ENCODE measurements at regions not wholly inside any gene's neighbourhood (a gene's known extent, or its start where the extent isn't known, plus 50 kb on each side); places are given as distances from the start of the nearest gene placed in this dataset.

DNA sequence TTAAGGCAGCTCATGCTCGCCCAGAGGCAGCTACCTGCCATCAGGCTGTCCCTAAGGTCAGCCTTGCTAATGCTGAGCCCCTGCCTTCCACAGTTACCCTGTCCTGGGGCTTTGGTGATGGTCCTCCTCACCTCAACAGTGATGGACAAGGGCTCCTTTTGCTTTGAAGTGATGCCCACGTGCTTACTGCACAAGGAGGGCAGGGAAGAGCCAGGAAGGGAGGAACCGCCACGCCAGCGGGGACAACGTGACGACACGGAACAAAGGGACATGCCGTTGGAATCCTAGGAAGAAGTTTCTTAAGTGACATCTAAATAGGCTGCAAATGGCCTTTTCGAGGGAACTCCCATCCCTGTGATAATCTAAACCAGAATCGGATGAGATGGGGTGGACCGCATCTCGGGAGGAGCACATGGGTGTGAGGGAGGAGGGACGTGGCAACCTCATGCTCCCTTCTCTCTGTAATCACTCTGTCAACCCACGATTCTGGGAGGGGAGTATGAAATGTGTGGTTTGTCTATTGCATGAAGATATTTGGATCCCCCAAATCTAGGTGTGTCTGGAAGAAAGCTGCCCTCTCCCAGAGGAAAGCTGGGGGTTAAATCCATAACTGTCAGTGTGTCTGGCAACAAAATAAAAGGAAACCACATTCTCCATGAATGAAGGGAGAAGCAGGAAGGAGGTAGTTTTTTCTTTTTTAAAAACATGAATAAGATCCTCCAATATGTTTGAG, 110.9 kb upstream of the IRF2BP2 start:
- H3F3A ChIP-seq (ENCODE audit: insufficient read depth, low read length, poor library complexity, severe bottlenecking), result peaks cover 21% of the 10 kb centered on the region
- no peaks in the 10 kb centered on the region for H3K27me3 ChIP-seq (ENCODE audit: insufficient read depth, low read depth, low read length)
- peak overlapping the region; percentile 78 for H3K27ac ChIP-seq (ENCODE audit: low read length)
- H3K4me3 ChIP-seq (ENCODE audit: low read length), result no peak overlapping the region
- H3K9ac ChIP-seq (ENCODE audit: low read length), result peak overlapping the region; percentile 40
- no peaks in the 10 kb centered on the region for H3K36me3 ChIP-seq (ENCODE audit: insufficient read depth, low read length)
- TF ChIP-seq EZH2 (IDR thresholded peaks at IDR 0.05; ENCODE audit: borderline replicate concordance, insufficient read depth, low read length, poor library complexity, severe bottlenecking), result no peak
- TF ChIP-seq RAD21 (conservative IDR thresholded peaks at IDR 0.05), result no peak
- no peak for TF ChIP-seq EP300 (conservative IDR thresholded peaks at IDR 0.05; ENCODE audit: poor library complexity, severe bottlenecking)
- no peak for TF ChIP-seq MXI1 (conservative IDR thresholded peaks at IDR 0.05; ENCODE audit: poor library complexity, severe bottlenecking)
- TF ChIP-seq, protein P1, sequence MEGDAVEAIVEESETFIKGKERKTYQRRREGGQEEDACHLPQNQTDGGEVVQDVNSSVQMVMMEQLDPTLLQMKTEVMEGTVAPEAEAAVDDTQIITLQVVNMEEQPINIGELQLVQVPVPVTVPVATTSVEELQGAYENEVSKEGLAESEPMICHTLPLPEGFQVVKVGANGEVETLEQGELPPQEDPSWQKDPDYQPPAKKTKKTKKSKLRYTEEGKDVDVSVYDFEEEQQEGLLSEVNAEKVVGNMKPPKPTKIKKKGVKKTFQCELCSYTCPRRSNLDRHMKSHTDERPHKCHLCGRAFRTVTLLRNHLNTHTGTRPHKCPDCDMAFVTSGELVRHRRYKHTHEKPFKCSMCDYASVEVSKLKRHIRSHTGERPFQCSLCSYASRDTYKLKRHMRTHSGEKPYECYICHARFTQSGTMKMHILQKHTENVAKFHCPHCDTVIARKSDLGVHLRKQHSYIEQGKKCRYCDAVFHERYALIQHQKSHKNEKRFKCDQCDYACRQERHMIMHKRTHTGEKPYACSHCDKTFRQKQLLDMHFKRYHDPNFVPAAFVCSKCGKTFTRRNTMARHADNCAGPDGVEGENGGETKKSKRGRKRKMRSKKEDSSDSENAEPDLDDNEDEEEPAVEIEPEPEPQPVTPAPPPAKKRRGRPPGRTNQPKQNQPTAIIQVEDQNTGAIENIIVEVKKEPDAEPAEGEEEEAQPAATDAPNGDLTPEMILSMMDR (IDR thresholded peaks at IDR 0.05; ENCODE audit: poor library complexity, severe bottlenecking), result no peak
- TF ChIP-seq, protein P2, sequence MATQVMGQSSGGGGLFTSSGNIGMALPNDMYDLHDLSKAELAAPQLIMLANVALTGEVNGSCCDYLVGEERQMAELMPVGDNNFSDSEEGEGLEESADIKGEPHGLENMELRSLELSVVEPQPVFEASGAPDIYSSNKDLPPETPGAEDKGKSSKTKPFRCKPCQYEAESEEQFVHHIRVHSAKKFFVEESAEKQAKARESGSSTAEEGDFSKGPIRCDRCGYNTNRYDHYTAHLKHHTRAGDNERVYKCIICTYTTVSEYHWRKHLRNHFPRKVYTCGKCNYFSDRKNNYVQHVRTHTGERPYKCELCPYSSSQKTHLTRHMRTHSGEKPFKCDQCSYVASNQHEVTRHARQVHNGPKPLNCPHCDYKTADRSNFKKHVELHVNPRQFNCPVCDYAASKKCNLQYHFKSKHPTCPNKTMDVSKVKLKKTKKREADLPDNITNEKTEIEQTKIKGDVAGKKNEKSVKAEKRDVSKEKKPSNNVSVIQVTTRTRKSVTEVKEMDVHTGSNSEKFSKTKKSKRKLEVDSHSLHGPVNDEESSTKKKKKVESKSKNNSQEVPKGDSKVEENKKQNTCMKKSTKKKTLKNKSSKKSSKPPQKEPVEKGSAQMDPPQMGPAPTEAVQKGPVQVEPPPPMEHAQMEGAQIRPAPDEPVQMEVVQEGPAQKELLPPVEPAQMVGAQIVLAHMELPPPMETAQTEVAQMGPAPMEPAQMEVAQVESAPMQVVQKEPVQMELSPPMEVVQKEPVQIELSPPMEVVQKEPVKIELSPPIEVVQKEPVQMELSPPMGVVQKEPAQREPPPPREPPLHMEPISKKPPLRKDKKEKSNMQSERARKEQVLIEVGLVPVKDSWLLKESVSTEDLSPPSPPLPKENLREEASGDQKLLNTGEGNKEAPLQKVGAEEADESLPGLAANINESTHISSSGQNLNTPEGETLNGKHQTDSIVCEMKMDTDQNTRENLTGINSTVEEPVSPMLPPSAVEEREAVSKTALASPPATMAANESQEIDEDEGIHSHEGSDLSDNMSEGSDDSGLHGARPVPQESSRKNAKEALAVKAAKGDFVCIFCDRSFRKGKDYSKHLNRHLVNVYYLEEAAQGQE (IDR thresholded peaks at IDR 0.05; ENCODE audit: borderline replicate concordance), result no peak
- no peak for TF ChIP-seq SMC3 (conservative IDR thresholded peaks at IDR 0.05; ENCODE audit: poor library complexity)
- no peak for TF ChIP-seq POLR2AphosphoS5 (IDR thresholded peaks at IDR 0.05)
- TF ChIP-seq TAF1 (IDR thresholded peaks at IDR 0.05; ENCODE audit: low read depth), result no peak
- H4K20me1 ChIP-seq (ENCODE audit: insufficient read depth), result no peaks in the 10 kb centered on the region
- no peak overlapping the region for H2AFZ ChIP-seq (ENCODE audit: low read depth, low read length)
- H3K9me3 ChIP-seq (ENCODE audit: low read length), result no peaks in the 10 kb centered on the region
- no peaks in the 10 kb centered on the region for H3K9me2 ChIP-seq (ENCODE audit: insufficient read depth, low read length)
- no peak overlapping the region for H3K4me2 ChIP-seq (ENCODE audit: low read length)
- H3K79me2 ChIP-seq (replicated peaks; ENCODE audit: insufficient read depth, low read length), result no peaks in the 10 kb centered on the region

- Histone ChIP-seq H3K36me3 (ENCODE audit: insufficient read depth, low read length) (no peaks in the 10 kb centered on the region), H4K20me1 (ENCODE audit: insufficient read depth) (no peaks in the 10 kb centered on the region), H3K27me3 (ENCODE audit: insufficient read depth, low read depth, low read length) (no peaks in the 10 kb centered on the region), H3K4me3 (ENCODE audit: low read length) (peak overlapping the region; percentile 26), H3K9ac (ENCODE audit: low read length) (peak overlapping the region; percentile 40), H3K9me3 (ENCODE audit: low read length) (no peaks in the 10 kb centered on the region), H3F3A (ENCODE audit: insufficient read depth, low read length, poor library complexity, severe bottlenecking) (peaks cover 10% of the 10 kb centered on the region), H3K9me2 (ENCODE audit: insufficient read depth, low read length) (no peaks in the 10 kb centered on the region), H3K79me2 (replicated peaks; ENCODE audit: insufficient read depth, low read length) (no peaks in the 10 kb centered on the region), H3K4me2 (ENCODE audit: low read length) (peak overlapping the region; percentile 6), H3K27ac (ENCODE audit: low read length) (peak overlapping the region; percentile 78), H2AFZ (ENCODE audit: low read depth, low read length) (no peak overlapping the region)
- no peak for TF ChIP-seq TAF1 (IDR thresholded peaks at IDR 0.05; ENCODE audit: low read depth)
- peak; percentile 34 for TF ChIP-seq RAD21 (conservative IDR thresholded peaks at IDR 0.05)
- TF ChIP-seq MXI1 (conservative IDR thresholded peaks at IDR 0.05; ENCODE audit: poor library complexity, severe bottlenecking), result peak; percentile 21
- TF ChIP-seq, protein P2 (IDR thresholded peaks at IDR 0.05; ENCODE audit: borderline replicate concordance), result peak; percentile 75
- TF ChIP-seq POLR2AphosphoS5 (IDR thresholded peaks at IDR 0.05), result peak; percentile 40
- TF ChIP-seq EP300 (conservative IDR thresholded peaks at IDR 0.05; ENCODE audit: poor library complexity, severe bottlenecking), result peak; percentile 69
- TF ChIP-seq EZH2 (IDR thresholded peaks at IDR 0.05; ENCODE audit: borderline replicate concordance, insufficient read depth, low read length, poor library complexity, severe bottlenecking), result no peak
- TF ChIP-seq, protein P1 (IDR thresholded peaks at IDR 0.05; ENCODE audit: poor library complexity, severe bottlenecking), result no peak
- TF ChIP-seq SMC3 (conservative IDR thresholded peaks at IDR 0.05; ENCODE audit: poor library complexity), result peak; percentile 25
Measured at GRCh38 chr1:234719454-234720251, 109.7 kb upstream of the IRF2BP2 start.

All from neural cell (in vitro differentiated cells).